K562 (cell line): ENCODE measurements at regions not wholly inside any gene's neighbourhood (a gene's known extent, or its start where the extent isn't known, plus 50 kb on each side); places are given as distances from the start of the nearest gene placed in this dataset.
A peak's percentile ranks its signal among the peaks of the same experiment; 100 is the strongest.

ENCODE experiments used
- ATF1 ChIP-seq, 2 experiments: fragments of 450-650 bp in 1 of 2; IDR thresholded peaks; 2 replicates each; pipeline ENCODE4 v1.6.1; 2016; ENCODE audit warnings: missing compliant biosample characterization in 1 of 2, missing genetic modification characterization in 1 of 2
- BCOR ChIP-seq: fragments of 450-650 bp; IDR thresholded peaks from 2 replicates; pipeline ENCODE4 v1.6.1; 2016
- KDM5B ChIP-seq: fragments of 200-600 bp; sonication (generic); IDR thresholded peaks from 2 replicates; pipeline ENCODE4 v1.6.1; 2012; ENCODE audit warnings: low read depth, mild to moderate bottlenecking, moderate library complexity, low read length, control low read depth, inconsistent platforms; ENCODE audit not compliant: insufficient replicate concordance
- MEF2A ChIP-seq: IDR thresholded peaks from 2 replicates; pipeline ENCODE4 v1.6.1; 2011; ENCODE audit warnings: low read depth, mild to moderate bottlenecking, low read length, moderate library complexity; ENCODE audit not compliant: control insufficient read depth
- NR2C2 ChIP-seq, 2 experiments: fragments of 200-800 bp in 1 of 2; sonication (Bioruptor generic) in 1 of 2; sonication (generic) in 1 of 2; formaldehyde crosslinking in 1 of 2; IDR thresholded peaks; 2 replicates each; pipeline versions ENCODE4 v1.6.1 to v1.8.0; 2016 to 2022; ENCODE audit warnings: mild to moderate bottlenecking in 1 of 2, missing compliant biosample characterization in 1 of 2, missing genetic modification characterization in 1 of 2, missing genetic modification reagents in 1 of 2
- NR3C1 ChIP-seq: sonication (generic); formaldehyde crosslinking; IDR thresholded peaks from 2 replicates; pipeline ENCODE4 v1.8.1; 2022; ENCODE audit warnings: missing genetic modification reagents
- PCBP1 ChIP-seq: fragments of 200-400 bp; formaldehyde crosslinking; IDR thresholded peaks from 2 replicates; pipeline ENCODE4 v1.6.1; 2018; ENCODE audit warnings: mild to moderate bottlenecking, low read depth, low read length; ENCODE audit not compliant: poor library complexity, severe bottlenecking
- POLR3G ChIP-seq: IDR thresholded peaks from 2 replicates; pipeline ENCODE4 v1.6.1; 2011; ENCODE audit not compliant: insufficient read length, insufficient replicate concordance; ENCODE audit errors: extremely low read depth
- RBBP5 ChIP-seq: fragments of 200-600 bp; sonication (generic); IDR thresholded peaks from 2 replicates; pipeline ENCODE4 v1.6.1; 2012; ENCODE audit warnings: borderline replicate concordance, mild to moderate bottlenecking, low read length, control low read depth, inconsistent platforms; ENCODE audit not compliant: insufficient read depth, poor library complexity, severe bottlenecking
- SMAD2 ChIP-seq: fragments of 150-350 bp; IDR thresholded peaks from 2 replicates; pipeline ENCODE4 v1.6.1; 2014; ENCODE audit warnings: low read depth, mild to moderate bottlenecking, low read length
- VEZF1 ChIP-seq: fragments of 200-800 bp; sonication (Bioruptor generic); IDR thresholded peaks from 2 replicates; pipeline ENCODE4 v1.6.1; 2017; ENCODE audit warnings: missing genetic modification characterization, missing compliant biosample characterization
- ZBTB1 ChIP-seq: sonication (generic); formaldehyde crosslinking; IDR thresholded peaks from 2 replicates; pipeline ENCODE4 v1.8.1; 2023; ENCODE audit warnings: missing genetic modification reagents, low read depth, mild to moderate bottlenecking, borderline replicate concordance
- ZBTB11 ChIP-seq, 3 experiments: fragments of 200-800 bp in 1 of 3; fragments of 250-450 bp in 1 of 3; fragments of 450-650 bp in 1 of 3; sonication (Bioruptor Pico) in 1 of 3; sonication (Bioruptor generic) in 1 of 3; formaldehyde crosslinking in 1 of 3; IDR thresholded peaks; 2 replicates each; pipeline versions ENCODE4 v1.6.1 to v1.8.0; 2016 to 2022; ENCODE audit warnings: mild to moderate bottlenecking in 2 of 3, missing genetic modification characterization in 2 of 3, missing compliant biosample characterization in 1 of 3, moderate library complexity in 1 of 3
- ZBTB49 ChIP-seq: sonication (generic); formaldehyde crosslinking; IDR thresholded peaks from 2 replicates; pipeline ENCODE4 v1.8.0; 2022; ENCODE audit warnings: missing genetic modification reagents, mild to moderate bottlenecking, borderline replicate concordance
- ZNF184 ChIP-seq: sonication (generic); formaldehyde crosslinking; IDR thresholded peaks from 2 replicates; pipeline ENCODE4 v1.5.0; 2020; ENCODE audit warnings: missing genetic modification reagents
- TF ChIP-seq, protein P1 (sequence below), 2 experiments: fragments of 450-650 bp; conservative IDR thresholded peaks; 2 replicates each; pipeline ENCODE4 v1.6.1; 2017; ENCODE audit warnings: mild to moderate bottlenecking in 2 of 2, moderate library complexity in 2 of 2

- TF ChIP-seq ZBTB1 (CRISPR knock-in tag) (no peak), ZBTB49 (CRISPR knock-in tag) (no peak), ZBTB11 (CRISPR knock-in tag; IDR thresholded peaks at IDR 0.05) (0 out of 6 replicates have a peak, but pooled peaks of 1 of the 3 experiments have one; percentile 29), ZNF184 (no peak), MEF2A (0 out of 2 replicates have a peak, but pooled peaks have one; percentile 6), NR2C2 (CRISPR knock-in tag; IDR thresholded peaks at IDR 0.05) (0 out of 2 replicates have a peak, but pooled peaks have one; percentile 43), NR2C2 (tag; IDR thresholded peaks at IDR 0.05) (peak; percentile 46; the same call in 1 of the 2 replicates), KDM5B (peak; percentile 98), POLR3G (no peak), ATF1 (CRISPR knock-in tag; IDR thresholded peaks at IDR 0.05) (no peak), ATF1 (tag; IDR thresholded peaks at IDR 0.05) (peak; percentile 56), PCBP1 (no peak), BCOR (no peak), RBBP5 (peak; percentile 74), NR3C1 (CRISPR knock-in tag) (no peak), VEZF1 (CRISPR knock-in tag) (no peak; the same call in 1 of the 2 replicates), SMAD2 (no peak)
- TF ChIP-seq, protein P1, sequence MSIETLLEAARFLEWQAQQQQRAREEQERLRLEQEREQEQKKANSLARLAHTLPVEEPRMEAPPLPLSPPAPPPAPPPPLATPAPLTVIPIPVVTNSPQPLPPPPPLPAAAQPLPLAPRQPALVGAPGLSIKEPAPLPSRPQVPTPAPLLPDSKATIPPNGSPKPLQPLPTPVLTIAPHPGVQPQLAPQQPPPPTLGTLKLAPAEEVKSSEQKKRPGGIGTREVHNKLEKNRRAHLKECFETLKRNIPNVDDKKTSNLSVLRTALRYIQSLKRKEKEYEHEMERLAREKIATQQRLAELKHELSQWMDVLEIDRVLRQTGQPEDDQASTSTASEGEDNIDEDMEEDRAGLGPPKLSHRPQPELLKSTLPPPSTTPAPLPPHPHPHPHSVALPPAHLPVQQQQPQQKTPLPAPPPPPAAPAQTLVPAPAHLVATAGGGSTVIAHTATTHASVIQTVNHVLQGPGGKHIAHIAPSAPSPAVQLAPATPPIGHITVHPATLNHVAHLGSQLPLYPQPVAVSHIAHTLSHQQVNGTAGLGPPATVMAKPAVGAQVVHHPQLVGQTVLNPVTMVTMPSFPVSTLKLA (conservative IDR thresholded peaks at IDR 0.05): peak in 1 of 2 experiments; percentile 19; a peak in 1 of 4 replicates
Measured at GRCh38 chr6:26249957-26250697, 114.9 kb upstream of the BTN3A2 start (continued).
